ENCODE measurements at regions not wholly inside any gene's neighbourhood (a gene's known extent, or its start where the extent isn't known, plus 50 kb on each side); places are given as distances from the start of the nearest gene placed in this dataset.

- Histone ChIP-seq H3K4me1 (ENCODE audit: control insufficient read depth, insufficient read depth, low read length) (no peaks in the 10 kb centered on the region), H3K4me2 (ENCODE audit: control insufficient read depth, insufficient read depth) (no peak overlapping the region), H3K27ac (ENCODE audit: control insufficient read depth, insufficient read depth) (no peak overlapping the region), H3K9me3 (replicated peaks; ENCODE audit: control insufficient read depth, insufficient read depth, low read length) (no peaks in the 10 kb centered on the region; the same call in 2 of the 3 replicates), H2AFZ (ENCODE audit: control insufficient read depth, low read depth, low read length) (no peak overlapping the region), H4K20me1 (ENCODE audit: control insufficient read depth, insufficient read depth) (no peaks in the 10 kb centered on the region), H3K79me2 (ENCODE audit: control insufficient read depth, insufficient read depth, low read length) (no peaks in the 10 kb centered on the region), H3K9ac (ENCODE audit: control insufficient read depth, insufficient read depth, low read length) (no peak overlapping the region), H3K27me3 (replicated peaks in 1 of 2; ENCODE audit: control insufficient read depth in 2 of 2, insufficient read depth in 2 of 2, low read length in 1 of 2) (no peaks in the 10 kb centered on the region), H3K36me3 (ENCODE audit: control insufficient read depth in 2 of 2, insufficient read depth in 2 of 2, low read length in 1 of 2) (no peaks in the 10 kb centered on the region), H3K4me3 (no peak overlapping the region)
- 45% methylated on average over 16 of the region's 16 CpGs for WGBS (ENCODE audit: insufficient coverage, insufficient replicate concordance, low lambda C conversion rate, missing lambda C conversion rate)
- BruUV-seq (replicated peaks): no TSS peak
- ChIA-PET CTCF (no interaction called here), SMC1A (ENCODE audit: uncharacterized antibody, unreplicated experiment) (no interaction called here), RAD21 (ENCODE audit: unreplicated experiment) (no interaction called here), POLR2A (no interaction called here)
- TF ChIP-seq NBN (IDR thresholded peaks at IDR 0.05) (no peak), STAT3 (IDR thresholded peaks at IDR 0.05; ENCODE audit: low read depth, low read length) (no peak), KDM1A (IDR thresholded peaks at IDR 0.05; ENCODE audit: borderline replicate concordance) (no peak), PAX5 (IDR thresholded peaks at IDR 0.05; ENCODE audit: borderline replicate concordance, low read depth, low read length) (no peak), CBX3 (IDR thresholded peaks at IDR 0.05; ENCODE audit: borderline replicate concordance, low read depth) (no peak), CHD1 (IDR thresholded peaks at IDR 0.05; ENCODE audit: low read depth, low read length) (no peak), EED (IDR thresholded peaks at IDR 0.05; ENCODE audit: low read depth) (no peak), ZZZ3 (IDR thresholded peaks at IDR 0.05; ENCODE audit: control insufficient read depth, insufficient read length, low read depth) (no peak), WRNIP1 (IDR thresholded peaks at IDR 0.05; ENCODE audit: borderline replicate concordance, low read depth, low read length) (no peak), RBBP5 (conservative IDR thresholded peaks at IDR 0.05) (no peak), DPF2 (IDR thresholded peaks at IDR 0.05) (no peak)
- TF ChIP-seq, protein P1, sequence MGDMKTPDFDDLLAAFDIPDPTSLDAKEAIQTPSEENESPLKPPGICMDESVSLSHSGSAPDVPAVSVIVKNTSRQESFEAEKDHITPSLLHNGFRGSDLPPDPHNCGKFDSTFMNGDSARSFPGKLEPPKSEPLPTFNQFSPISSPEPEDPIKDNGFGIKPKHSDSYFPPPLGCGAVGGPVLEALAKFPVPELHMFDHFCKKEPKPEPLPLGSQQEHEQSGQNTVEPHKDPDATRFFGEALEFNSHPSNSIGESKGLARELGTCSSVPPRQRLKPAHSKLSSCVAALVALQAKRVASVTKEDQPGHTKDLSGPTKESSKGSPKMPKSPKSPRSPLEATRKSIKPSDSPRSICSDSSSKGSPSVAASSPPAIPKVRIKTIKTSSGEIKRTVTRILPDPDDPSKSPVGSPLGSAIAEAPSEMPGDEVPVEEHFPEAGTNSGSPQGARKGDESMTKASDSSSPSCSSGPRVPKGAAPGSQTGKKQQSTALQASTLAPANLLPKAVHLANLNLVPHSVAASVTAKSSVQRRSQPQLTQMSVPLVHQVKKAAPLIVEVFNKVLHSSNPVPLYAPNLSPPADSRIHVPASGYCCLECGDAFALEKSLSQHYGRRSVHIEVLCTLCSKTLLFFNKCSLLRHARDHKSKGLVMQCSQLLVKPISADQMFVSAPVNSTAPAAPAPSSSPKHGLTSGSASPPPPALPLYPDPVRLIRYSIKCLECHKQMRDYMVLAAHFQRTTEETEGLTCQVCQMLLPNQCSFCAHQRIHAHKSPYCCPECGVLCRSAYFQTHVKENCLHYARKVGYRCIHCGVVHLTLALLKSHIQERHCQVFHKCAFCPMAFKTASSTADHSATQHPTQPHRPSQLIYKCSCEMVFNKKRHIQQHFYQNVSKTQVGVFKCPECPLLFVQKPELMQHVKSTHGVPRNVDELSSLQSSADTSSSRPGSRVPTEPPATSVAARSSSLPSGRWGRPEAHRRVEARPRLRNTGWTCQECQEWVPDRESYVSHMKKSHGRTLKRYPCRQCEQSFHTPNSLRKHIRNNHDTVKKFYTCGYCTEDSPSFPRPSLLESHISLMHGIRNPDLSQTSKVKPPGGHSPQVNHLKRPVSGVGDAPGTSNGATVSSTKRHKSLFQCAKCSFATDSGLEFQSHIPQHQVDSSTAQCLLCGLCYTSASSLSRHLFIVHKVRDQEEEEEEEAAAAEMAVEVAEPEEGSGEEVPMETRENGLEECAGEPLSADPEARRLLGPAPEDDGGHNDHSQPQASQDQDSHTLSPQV (IDR thresholded peaks at IDR 0.05): no peak
- no peak for ATAC-seq
- in situ Hi-C loops (cut with MboI): no loop called here
- intact Hi-C loops (cut with micrococcal nuclease; ENCODE audit: unreplicated experiment): no loop called here
- no peak for FAIRE-seq
- DNase-seq (ENCODE audit: low read depth, low spot score): no peak
These were observed 93.9 kb downstream of the PDGFA start for GRCh38 chr7:425794-426188.

All from GM12878 (cell line).